GM10248 (cell line): ENCODE measurements at regions not wholly inside any gene's neighbourhood (a gene's known extent, or its start where the extent isn't known, plus 50 kb on each side); places are given as distances from the start of the nearest gene placed in this dataset.
"Not testable (repeated sequence)": the region's sequence is repeated elsewhere in the genome, so short reads cannot be mapped to it uniquely, and the experiment has no call there.

Experiments
- CTCF ChIA-PET: fragments of 300-600 bp; sonication (Branson Sonifier 250); formaldehyde crosslinking; extraction: SDS; loops from one replicate; lab custom pipeline; 2021; ENCODE audit warnings: antibody characterized with exemption; lab: Yijun Ruan, JAX
- POLR2A ChIA-PET: fragments of 350-650 bp; sonication (Branson Sonifier 250); formaldehyde crosslinking; extraction: SDS; loops from one replicate; lab custom pipeline; 2020; ENCODE audit warnings: antibody characterized with exemption; lab: Yijun Ruan, JAX
- DNase-seq: peaks from one replicate; pipeline ENCODE4 v3.0.0; 2012; ENCODE audit errors: extremely low spot score
- TF ChIP-seq, protein P1 (sequence below): IDR thresholded peaks from 2 replicates; pipeline ENCODE4 v1.5.1; 2012; ENCODE audit warnings: mild to moderate bottlenecking, low read depth; ENCODE audit errors: extremely low read depth, missing control alignments, control extremely low read depth

DNA sequence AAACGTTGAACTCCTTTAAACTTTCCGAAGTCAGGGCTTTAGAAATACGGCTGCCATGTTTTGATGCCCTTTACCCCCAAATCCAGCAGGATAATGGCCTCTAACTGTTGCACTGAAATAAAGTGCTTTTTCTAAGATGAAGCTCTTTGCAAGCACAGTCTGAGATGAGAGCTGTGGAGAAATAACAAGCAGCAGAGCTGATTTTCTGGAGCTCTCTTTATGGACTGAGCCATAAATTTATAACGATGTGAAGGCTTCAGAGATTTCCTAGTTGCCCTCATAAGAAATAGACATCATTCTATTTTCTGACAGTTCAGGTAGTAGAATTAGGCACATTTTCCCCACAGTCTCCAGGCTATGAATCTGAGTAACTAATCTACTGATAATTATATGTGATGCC, 567.3 kb downstream of the PDHA2 start:
- ChIA-PET CTCF (interaction anchor here (1.1 kb wide), 1 partner anchor 20 kb away, joined by 3 read pairs; no protein-coding TSS in a partner anchor), POLR2A (no interaction called here)
- TF ChIP-seq, protein P1, sequence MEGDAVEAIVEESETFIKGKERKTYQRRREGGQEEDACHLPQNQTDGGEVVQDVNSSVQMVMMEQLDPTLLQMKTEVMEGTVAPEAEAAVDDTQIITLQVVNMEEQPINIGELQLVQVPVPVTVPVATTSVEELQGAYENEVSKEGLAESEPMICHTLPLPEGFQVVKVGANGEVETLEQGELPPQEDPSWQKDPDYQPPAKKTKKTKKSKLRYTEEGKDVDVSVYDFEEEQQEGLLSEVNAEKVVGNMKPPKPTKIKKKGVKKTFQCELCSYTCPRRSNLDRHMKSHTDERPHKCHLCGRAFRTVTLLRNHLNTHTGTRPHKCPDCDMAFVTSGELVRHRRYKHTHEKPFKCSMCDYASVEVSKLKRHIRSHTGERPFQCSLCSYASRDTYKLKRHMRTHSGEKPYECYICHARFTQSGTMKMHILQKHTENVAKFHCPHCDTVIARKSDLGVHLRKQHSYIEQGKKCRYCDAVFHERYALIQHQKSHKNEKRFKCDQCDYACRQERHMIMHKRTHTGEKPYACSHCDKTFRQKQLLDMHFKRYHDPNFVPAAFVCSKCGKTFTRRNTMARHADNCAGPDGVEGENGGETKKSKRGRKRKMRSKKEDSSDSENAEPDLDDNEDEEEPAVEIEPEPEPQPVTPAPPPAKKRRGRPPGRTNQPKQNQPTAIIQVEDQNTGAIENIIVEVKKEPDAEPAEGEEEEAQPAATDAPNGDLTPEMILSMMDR, result no peak
- DNase-seq, result no peak

GRCh38 chr4:96407738-96408463, 568.0 kb downstream of the PDHA2 start:
- ChIA-PET POLR2A (no interaction called here), CTCF (interaction anchor here (1.2 kb wide), 1 partner anchor 9 kb away, joined by 3 read pairs; no protein-coding TSS in a partner anchor)
- no peak for DNase-seq
- TF ChIP-seq, protein P1, result no peak

DNA sequence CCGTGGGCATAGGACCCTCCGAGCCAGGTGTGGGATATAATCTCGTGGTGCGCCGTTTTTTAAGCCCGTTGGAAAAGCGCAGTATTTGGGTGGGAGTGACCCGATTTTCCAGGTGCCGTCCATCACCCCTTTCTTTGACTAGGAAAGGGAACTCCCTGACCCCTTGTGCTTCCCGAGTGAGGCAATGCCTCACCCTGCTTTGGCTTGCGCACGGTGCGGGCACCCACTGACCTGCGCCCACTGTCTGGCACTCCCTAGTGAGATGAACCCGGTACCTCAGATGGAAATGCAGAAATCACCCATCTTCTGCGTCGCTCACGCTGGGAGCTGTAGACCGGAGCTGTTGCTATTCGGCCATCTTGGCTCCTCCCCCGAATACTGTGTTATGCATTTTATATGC, 575.0 kb downstream of the PDHA2 start:
- DNase-seq, CTCF ChIA-PET, POLR2A ChIA-PET: not testable (repeated sequence)

DNA sequence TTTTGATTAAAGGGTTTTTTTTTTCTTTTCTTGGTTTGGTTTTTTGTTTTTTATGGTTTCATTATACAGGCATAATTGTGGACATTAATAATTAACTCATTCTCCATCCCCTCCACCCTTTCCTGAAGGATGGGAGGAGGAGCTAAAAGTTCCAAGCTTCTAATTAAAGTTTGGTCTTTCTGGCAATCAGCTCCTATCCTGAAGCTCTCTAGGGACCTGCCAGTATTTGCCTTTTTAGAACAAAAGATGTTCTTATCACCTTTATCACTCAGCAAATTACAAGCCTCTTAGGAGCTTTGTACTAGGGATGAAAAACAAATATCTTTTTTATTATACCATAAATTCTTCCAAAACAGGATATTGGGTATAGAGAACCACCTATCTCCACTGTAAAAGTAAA, 589.8 kb downstream of the PDHA2 start:
- DNase-seq, result no peak
- ChIA-PET CTCF (no interaction called here), POLR2A (no interaction called here)
- TF ChIP-seq, protein P1, result no peak

GRCh38 chr4:96431094-96431493, 591.2 kb downstream of the PDHA2 start:
- TF ChIP-seq, protein P1, result no peak
- CTCF ChIA-PET, result interaction anchor here (1.1 kb wide), 1 partner anchor 9 kb away, joined by 3 read pairs; no protein-coding TSS in a partner anchor
- DNase-seq, result no peak
- POLR2A ChIA-PET, result no interaction called here

DNA sequence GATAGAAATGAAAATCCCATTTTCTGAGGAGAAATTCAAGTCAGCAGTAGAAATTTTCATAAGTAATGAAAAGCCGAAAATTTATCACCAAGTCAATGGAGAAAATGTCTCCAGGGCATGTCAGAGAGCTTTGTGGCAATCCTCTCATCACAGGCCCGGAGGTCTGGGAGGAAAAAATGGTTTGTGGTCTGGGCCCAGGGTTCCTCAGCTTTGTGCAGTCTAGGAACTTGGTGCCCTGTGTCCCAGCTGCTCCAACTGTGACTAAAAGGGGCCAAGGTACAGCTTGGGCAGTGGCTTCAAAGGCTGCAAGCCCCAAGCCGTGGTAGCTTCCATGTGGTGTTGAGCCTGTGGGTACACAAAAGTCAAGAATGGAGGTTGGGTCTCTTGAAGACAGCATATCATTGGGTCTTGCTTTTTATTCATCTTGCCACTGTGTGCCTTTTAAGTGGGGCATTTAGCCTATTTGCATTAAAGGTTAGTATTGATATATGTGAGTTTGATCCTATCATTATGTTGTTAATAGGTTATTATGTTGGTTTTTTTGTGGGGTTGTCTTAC, 608.5 kb downstream of the PDHA2 start:
- TF ChIP-seq, protein P1, result no peak
- POLR2A ChIA-PET, result no interaction called here
- DNase-seq, result no peak
- CTCF ChIA-PET, result no interaction called here

DNA sequence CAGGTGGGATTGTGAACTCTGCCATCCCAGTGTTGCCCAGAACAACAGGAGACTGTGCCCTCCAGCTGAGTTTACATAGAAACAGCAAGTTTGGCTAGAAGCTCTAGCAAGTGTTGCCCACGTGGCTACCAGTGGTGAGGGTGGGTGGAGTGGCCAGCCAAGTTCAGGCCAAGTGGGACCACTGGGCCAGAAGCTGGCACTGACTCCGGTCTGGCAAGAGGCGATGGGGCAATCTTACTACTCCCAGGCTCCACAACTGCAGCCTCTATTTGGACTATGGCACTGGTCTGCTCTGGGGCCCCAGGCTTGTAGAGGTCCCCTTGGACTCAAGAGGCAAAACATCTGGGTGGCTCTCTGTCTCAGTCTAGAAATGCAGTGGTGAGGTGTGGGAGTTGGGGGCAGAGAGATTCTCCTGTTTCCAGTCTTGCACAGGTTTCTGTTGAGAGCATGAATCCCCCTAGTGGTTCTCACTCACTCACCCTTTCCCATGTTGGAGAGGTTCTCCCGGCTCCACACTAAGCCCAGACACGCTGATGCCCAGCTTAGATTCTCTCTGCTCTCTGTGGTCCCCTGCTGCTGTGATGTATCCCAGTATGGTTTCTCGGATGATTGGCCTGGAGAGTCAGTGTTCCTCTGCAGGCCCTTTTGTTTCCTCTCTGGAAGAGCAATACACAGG, 615.3 kb downstream of the PDHA2 start:
- DNase-seq, result no peak
- CTCF ChIA-PET, result interaction anchor here (1.1 kb wide), 1 partner anchor 9 kb away, joined by 4 read pairs; no protein-coding TSS in a partner anchor
- TF ChIP-seq, protein P1, result no peak
- POLR2A ChIA-PET, result no interaction called here

- CTCF ChIA-PET, result interaction anchor here (1.0 kb wide), 1 partner anchor 9 kb away, joined by 3 read pairs; no protein-coding TSS in a partner anchor
- DNase-seq, POLR2A ChIA-PET: not testable (repeated sequence)
These were observed 618.1 kb downstream of the PDHA2 start for GRCh38 chr4:96458031-96458430.
